Right lobe of liver (tissue), 4 donors: ENCODE measurements at regions not wholly inside any gene's neighbourhood (a gene's known extent, or its start where the extent isn't known, plus 50 kb on each side); places are given as distances from the start of the nearest gene placed in this dataset.

ENCODE experiments used
- POLR2A ChIP-seq: fragments of 450-650 bp; IDR thresholded peaks from one replicate; pipeline ENCODE4 v1.6.1; 2017; ENCODE audit warnings: antibody characterized with exemption, mild to moderate bottlenecking
- TF ChIP-seq, protein P1 (sequence below), 4 donors: fragments of 200-600 bp in 3 of 4; fragments of 450-650 bp in 1 of 4; IDR thresholded peaks; one replicate each; pipeline versions ENCODE4 v1.5.1 to v1.8.0; 2016 to 2022; ENCODE audit warnings: antibody characterized with exemption in 4 of 4, mild to moderate bottlenecking in 2 of 4
- donor health status: DM: no; HTN: no; CAD: no.
- donor health status: DM: no; HTN: no; CAD: no.
- donor health status: DM: no; HTN: yes; CAD: no.

DNA sequence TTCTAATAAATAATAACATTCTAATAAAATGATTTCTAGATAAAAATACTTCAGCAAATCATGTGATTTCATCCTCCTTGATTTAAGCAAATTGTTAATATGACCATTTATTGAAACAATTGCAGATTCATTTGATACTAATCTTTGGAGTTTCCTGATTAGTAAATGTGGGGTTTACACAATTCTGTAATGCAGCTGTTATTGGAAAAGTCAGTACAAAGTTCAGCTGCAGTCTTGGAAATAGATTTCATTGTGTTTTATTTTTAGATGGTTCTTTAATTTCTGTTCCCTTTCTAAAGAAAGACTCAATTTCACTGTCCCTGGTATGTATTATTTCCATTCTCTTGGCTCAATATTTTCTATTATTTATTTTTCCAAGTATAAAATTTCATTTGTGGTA, 342.0 kb downstream of the TBC1D32 start:
- TF ChIP-seq, protein P1, sequence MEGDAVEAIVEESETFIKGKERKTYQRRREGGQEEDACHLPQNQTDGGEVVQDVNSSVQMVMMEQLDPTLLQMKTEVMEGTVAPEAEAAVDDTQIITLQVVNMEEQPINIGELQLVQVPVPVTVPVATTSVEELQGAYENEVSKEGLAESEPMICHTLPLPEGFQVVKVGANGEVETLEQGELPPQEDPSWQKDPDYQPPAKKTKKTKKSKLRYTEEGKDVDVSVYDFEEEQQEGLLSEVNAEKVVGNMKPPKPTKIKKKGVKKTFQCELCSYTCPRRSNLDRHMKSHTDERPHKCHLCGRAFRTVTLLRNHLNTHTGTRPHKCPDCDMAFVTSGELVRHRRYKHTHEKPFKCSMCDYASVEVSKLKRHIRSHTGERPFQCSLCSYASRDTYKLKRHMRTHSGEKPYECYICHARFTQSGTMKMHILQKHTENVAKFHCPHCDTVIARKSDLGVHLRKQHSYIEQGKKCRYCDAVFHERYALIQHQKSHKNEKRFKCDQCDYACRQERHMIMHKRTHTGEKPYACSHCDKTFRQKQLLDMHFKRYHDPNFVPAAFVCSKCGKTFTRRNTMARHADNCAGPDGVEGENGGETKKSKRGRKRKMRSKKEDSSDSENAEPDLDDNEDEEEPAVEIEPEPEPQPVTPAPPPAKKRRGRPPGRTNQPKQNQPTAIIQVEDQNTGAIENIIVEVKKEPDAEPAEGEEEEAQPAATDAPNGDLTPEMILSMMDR (IDR thresholded peaks at IDR 0.05) = no peak
- no peak for TF ChIP-seq POLR2A
